ENCODE measurements at regions not wholly inside any gene's neighbourhood (a gene's known extent, or its start where the extent isn't known, plus 50 kb on each side); places are given as distances from the start of the nearest gene placed in this dataset.

- TF ChIP-seq, protein P1, sequence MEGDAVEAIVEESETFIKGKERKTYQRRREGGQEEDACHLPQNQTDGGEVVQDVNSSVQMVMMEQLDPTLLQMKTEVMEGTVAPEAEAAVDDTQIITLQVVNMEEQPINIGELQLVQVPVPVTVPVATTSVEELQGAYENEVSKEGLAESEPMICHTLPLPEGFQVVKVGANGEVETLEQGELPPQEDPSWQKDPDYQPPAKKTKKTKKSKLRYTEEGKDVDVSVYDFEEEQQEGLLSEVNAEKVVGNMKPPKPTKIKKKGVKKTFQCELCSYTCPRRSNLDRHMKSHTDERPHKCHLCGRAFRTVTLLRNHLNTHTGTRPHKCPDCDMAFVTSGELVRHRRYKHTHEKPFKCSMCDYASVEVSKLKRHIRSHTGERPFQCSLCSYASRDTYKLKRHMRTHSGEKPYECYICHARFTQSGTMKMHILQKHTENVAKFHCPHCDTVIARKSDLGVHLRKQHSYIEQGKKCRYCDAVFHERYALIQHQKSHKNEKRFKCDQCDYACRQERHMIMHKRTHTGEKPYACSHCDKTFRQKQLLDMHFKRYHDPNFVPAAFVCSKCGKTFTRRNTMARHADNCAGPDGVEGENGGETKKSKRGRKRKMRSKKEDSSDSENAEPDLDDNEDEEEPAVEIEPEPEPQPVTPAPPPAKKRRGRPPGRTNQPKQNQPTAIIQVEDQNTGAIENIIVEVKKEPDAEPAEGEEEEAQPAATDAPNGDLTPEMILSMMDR (conservative IDR thresholded peaks at IDR 0.05), result no peak
- TF ChIP-seq ZFX (IDR thresholded peaks at IDR 0.05), result no peak
Measured at GRCh38 chr1:221555689-221556433, 186.0 kb downstream of the DUSP10 start.
